IgD-negative memory B cell (primary cell): ENCODE measurements at regions not wholly inside any gene's neighbourhood (a gene's known extent, or its start where the extent isn't known, plus 50 kb on each side); places are given as distances from the start of the nearest gene placed in this dataset.

ENCODE experiments used
- H3K27ac Mint-ChIP-seq, 3 donors: one replicate each; pipeline ENCODE4 v1.8.0; 2020 to 2022; ENCODE audit warnings: mild to moderate bottlenecking in 3 of 3, mixed read lengths in 3 of 3, moderate library complexity in 1 of 3
- H3K27me3 Mint-ChIP-seq: one replicate; pipeline ENCODE4 v1.8.0; 2021; ENCODE audit warnings: mixed read lengths
- H3K36me3 Mint-ChIP-seq: one replicate; pipeline ENCODE4 v1.8.0; 2020; ENCODE audit warnings: mild to moderate bottlenecking, mixed read lengths
- H3K4me1 Mint-ChIP-seq, 3 donors: one replicate each; pipeline ENCODE4 v1.8.0; 2020 to 2022; ENCODE audit warnings: mixed read lengths in 3 of 3, mild to moderate bottlenecking in 1 of 3
- H3K4me3 Mint-ChIP-seq, 4 donors: one replicate each; pipeline ENCODE4 v1.8.0; 2020 to 2022; ENCODE audit warnings: mild to moderate bottlenecking in 4 of 4, mixed read lengths in 4 of 4, moderate library complexity in 3 of 4
- H3K9me3 Mint-ChIP-seq, 3 donors: one replicate each; pipeline ENCODE4 v1.8.0; 2020 to 2021; ENCODE audit warnings: mixed read lengths in 3 of 3, mild to moderate bottlenecking in 1 of 3

GRCh38 chr3:1775321-1775720 lies 323.3 kb upstream of the CNTN4 start:
- no peak overlapping the region for H3K4me3 Mint-ChIP-seq
- peaks cover 4 to 5% (median 5%) of the 10 kb centered on the region in 3 donors for H3K9me3 Mint-ChIP-seq
- H3K36me3 Mint-ChIP-seq, result no peaks in the 10 kb centered on the region
- no peaks in the 10 kb centered on the region for H3K27me3 Mint-ChIP-seq
- H3K27ac Mint-ChIP-seq, result no peak overlapping the region
- H3K4me1 Mint-ChIP-seq, result no peaks in the 10 kb centered on the region

DNA sequence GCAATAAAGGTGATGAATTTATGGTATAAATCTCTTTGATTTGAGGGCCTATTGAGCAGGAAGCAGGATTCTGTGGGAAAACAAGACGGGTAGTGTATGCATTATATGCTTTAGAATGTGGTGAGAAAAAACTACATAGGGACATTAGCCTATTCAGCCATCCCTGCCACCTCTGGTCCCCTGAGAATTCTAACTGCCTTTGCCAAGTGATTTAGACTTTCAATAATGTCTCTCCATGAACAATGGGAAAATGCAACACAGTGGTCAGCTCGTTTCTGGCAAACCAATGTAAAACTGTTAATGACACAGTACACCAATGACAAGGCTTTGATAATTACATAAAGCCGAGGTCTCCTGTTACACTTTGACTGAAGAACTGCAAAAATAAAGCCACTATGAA lies 314.7 kb upstream of the CNTN4 start:
- no peak overlapping the region for H3K4me3 Mint-ChIP-seq
- no peaks in the 10 kb centered on the region for H3K27me3 Mint-ChIP-seq
- H3K36me3 Mint-ChIP-seq, result no peaks in the 10 kb centered on the region
- peaks cover 0 to 2% (median 0%) of the 10 kb centered on the region in 3 donors for H3K9me3 Mint-ChIP-seq
- no peaks in the 10 kb centered on the region for H3K4me1 Mint-ChIP-seq
- H3K27ac Mint-ChIP-seq, result no peak overlapping the region

DNA sequence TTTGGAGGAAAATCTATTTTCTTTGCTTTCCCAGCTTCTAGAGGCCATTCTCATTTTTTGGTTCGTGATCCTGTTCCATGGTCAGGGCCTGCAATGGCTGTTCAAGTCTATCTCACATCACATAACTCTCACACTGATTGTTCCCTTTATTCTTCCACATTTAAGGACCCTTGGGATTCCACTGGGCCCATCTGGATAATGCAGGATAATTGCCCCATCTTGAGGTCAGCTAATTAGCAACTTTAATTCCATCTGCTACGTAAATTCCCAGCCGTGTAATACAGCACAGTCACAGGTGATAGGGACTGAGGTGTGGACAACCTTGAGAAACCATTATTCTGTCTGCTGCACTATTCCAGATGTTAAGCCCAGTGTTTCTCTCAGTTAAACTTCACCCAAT lies 311.6 kb upstream of the CNTN4 start:
- no peak overlapping the region for H3K27ac Mint-ChIP-seq
- no peaks in the 10 kb centered on the region for H3K4me1 Mint-ChIP-seq
- H3K27me3 Mint-ChIP-seq, result no peaks in the 10 kb centered on the region
- H3K9me3 Mint-ChIP-seq, result peaks cover 0 to 2% (median 0%) of the 10 kb centered on the region in 3 donors
- no peak overlapping the region for H3K4me3 Mint-ChIP-seq
- H3K36me3 Mint-ChIP-seq, result no peaks in the 10 kb centered on the region

GRCh38 chr3:1792466-1792865 lies 306.2 kb upstream of the CNTN4 start:
- Mint-ChIP-seq H3K27ac (no peak overlapping the region), H3K9me3 (peaks cover 0 to 2% (median 0%) of the 10 kb centered on the region in 3 donors), H3K36me3 (no peaks in the 10 kb centered on the region), H3K27me3 (no peaks in the 10 kb centered on the region), H3K4me1 (no peaks in the 10 kb centered on the region), H3K4me3 (no peak overlapping the region)

DNA sequence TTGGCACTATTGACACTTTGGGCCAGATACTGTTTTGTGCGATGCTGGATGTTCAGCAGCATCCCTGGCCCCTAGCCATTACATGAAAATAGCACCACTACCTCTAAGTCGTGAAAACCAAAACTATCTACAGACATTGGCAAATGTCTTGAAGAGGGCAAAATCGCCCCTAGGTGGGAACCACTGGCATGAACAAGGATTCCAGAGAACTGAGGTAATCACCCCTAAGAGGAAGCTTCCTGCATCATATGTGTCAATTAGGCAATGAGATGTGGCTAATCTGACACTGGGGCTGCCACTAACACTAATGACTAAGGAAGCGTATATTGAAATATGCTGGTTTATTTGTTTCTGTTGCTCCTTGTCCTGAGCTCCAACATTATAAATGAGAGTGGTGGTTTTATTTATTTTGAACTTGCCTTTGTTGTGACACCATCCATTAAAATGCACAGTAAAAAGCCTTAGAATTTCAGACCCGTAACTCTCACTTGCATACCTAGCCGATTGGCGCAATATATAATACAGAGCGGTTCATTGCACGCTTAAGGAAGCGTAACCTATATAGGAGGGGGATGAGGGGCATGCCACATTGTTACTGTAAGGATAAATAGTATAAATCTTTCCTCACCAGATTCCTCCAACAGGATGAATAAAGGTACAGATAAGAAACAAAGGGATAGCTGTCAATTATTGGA lies 299.8 kb upstream of the CNTN4 start:
- Mint-ChIP-seq H3K4me1 (no peaks in the 10 kb centered on the region), H3K27ac (no peak overlapping the region), H3K9me3 (peaks cover 2 to 5% (median 4%) of the 10 kb centered on the region in 3 donors), H3K4me3 (no peak overlapping the region), H3K27me3 (no peaks in the 10 kb centered on the region), H3K36me3 (peaks cover 1% of the 10 kb centered on the region)

DNA sequence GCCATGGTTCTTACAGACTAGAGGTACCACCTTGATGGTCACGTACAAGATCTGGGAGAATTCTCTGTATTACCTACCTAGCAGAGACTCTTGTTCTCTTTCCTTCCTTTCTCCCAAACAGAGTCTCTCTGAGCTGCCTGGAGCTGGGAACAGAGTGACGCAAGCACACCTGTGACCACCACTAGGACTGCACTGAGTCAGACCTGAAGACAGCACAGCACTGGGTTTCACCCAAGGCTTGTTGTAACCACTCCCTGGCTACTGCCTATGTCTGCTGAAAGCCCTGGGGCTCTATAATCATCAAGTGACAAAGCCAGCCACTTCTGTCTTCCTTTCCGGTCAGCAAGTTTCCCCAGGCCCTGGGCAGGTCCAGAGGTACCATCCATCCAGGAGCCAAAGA lies 293.3 kb upstream of the CNTN4 start:
- Mint-ChIP-seq H3K4me1 (peaks cover 0 to 1% (median 0%) of the 10 kb centered on the region in 3 donors), H3K27ac (no peak overlapping the region), H3K27me3 (no peaks in the 10 kb centered on the region), H3K9me3 (peaks cover 2 to 15% (median 11%) of the 10 kb centered on the region in 3 donors), H3K36me3 (peaks cover 1% of the 10 kb centered on the region), H3K4me3 (no peak overlapping the region)

GRCh38 chr3:1808590-1808989 lies 290.1 kb upstream of the CNTN4 start:
- Mint-ChIP-seq H3K4me3 (no peak overlapping the region), H3K27ac (no peak overlapping the region), H3K4me1 (peaks cover 0 to 1% (median 0%) of the 10 kb centered on the region in 3 donors), H3K36me3 (no peaks in the 10 kb centered on the region), H3K9me3 (peaks cover 0 to 11% (median 10%) of the 10 kb centered on the region in 3 donors), H3K27me3 (no peaks in the 10 kb centered on the region)

GRCh38 chr3:1823867-1824266 lies 274.8 kb upstream of the CNTN4 start:
- no peaks in the 10 kb centered on the region for H3K36me3 Mint-ChIP-seq
- H3K4me3 Mint-ChIP-seq, result no peak overlapping the region
- H3K27ac Mint-ChIP-seq, result no peak overlapping the region
- H3K27me3 Mint-ChIP-seq, result no peaks in the 10 kb centered on the region
- no peaks in the 10 kb centered on the region for H3K4me1 Mint-ChIP-seq
- peaks cover 2 to 9% (median 4%) of the 10 kb centered on the region in 3 donors for H3K9me3 Mint-ChIP-seq

DNA sequence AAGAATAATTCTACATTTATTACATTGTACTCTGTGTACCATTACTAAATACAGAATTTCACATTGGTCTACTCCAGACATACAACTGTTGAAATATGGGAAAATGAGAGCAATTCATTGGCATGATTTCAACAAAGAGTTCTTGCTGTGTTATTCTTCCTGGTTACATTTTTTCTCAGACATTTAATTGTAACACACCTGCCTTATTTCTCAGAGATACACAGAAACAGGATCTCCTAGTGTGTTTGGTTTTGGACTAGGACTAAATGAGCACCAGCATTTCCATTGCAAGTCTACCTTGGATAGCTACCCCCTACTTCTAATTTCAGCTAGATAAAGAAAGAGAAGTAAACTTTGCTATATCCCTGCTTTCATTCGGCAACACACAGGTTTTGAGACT lies 274.3 kb upstream of the CNTN4 start:
- no peak overlapping the region for H3K27ac Mint-ChIP-seq
- no peak overlapping the region for H3K4me3 Mint-ChIP-seq
- H3K9me3 Mint-ChIP-seq, result peaks cover 2 to 9% (median 4%) of the 10 kb centered on the region in 3 donors
- H3K4me1 Mint-ChIP-seq, result no peaks in the 10 kb centered on the region
- H3K36me3 Mint-ChIP-seq, result no peaks in the 10 kb centered on the region
- no peaks in the 10 kb centered on the region for H3K27me3 Mint-ChIP-seq

GRCh38 chr3:1828519-1828918 lies 270.1 kb upstream of the CNTN4 start:
- no peak overlapping the region for H3K27ac Mint-ChIP-seq
- H3K9me3 Mint-ChIP-seq, result peaks cover 2 to 12% (median 4%) of the 10 kb centered on the region in 3 donors
- H3K36me3 Mint-ChIP-seq, result no peaks in the 10 kb centered on the region
- no peaks in the 10 kb centered on the region for H3K4me1 Mint-ChIP-seq
- no peak overlapping the region for H3K4me3 Mint-ChIP-seq
- H3K27me3 Mint-ChIP-seq, result no peaks in the 10 kb centered on the region

DNA sequence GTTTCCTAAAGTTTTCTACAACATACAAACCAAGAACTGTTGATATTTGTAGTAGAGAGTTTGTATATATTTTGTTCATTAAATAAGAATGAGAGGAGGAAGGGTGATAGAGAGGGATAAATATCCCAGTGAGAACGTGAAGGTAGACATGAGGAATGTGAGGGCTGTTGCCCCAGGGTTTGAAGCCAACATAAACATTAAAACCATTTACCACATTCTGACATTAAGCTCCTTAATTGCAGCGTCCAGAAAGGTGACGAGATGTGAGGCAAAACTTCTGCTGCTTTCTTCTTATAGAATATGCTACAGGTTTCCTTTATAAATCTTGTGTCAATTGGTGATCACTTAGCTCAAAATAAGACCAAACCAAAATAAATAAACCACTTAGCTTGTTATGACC lies 267.8 kb upstream of the CNTN4 start:
- Mint-ChIP-seq H3K4me1 (no peaks in the 10 kb centered on the region), H3K4me3 (no peak overlapping the region), H3K27ac (no peak overlapping the region), H3K27me3 (no peaks in the 10 kb centered on the region), H3K9me3 (peaks cover 0 to 8% (median 0%) of the 10 kb centered on the region in 3 donors), H3K36me3 (no peaks in the 10 kb centered on the region)

DNA sequence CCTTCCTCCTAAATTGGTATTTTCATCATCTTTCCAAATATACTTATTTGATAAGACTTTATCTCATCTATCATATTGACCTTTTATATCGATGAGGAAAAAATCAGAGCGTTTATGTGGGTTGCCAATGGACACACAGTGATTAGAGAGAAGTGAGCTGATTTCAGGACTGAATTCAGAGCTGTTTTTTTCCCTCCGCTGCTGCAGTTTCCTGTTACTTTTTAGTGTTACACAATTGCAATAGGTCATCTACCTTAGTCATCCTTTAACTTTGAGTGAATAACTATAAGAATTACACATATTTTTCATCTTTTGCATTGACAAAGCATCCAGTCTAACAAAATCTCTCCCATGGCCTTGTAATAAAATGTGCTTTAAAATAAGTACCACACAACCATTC lies 266.3 kb upstream of the CNTN4 start:
- Mint-ChIP-seq H3K9me3 (peaks cover 0 to 4% (median 0%) of the 10 kb centered on the region in 3 donors), H3K27ac (no peak overlapping the region), H3K36me3 (no peaks in the 10 kb centered on the region), H3K27me3 (no peaks in the 10 kb centered on the region), H3K4me1 (no peaks in the 10 kb centered on the region), H3K4me3 (no peak overlapping the region)

DNA sequence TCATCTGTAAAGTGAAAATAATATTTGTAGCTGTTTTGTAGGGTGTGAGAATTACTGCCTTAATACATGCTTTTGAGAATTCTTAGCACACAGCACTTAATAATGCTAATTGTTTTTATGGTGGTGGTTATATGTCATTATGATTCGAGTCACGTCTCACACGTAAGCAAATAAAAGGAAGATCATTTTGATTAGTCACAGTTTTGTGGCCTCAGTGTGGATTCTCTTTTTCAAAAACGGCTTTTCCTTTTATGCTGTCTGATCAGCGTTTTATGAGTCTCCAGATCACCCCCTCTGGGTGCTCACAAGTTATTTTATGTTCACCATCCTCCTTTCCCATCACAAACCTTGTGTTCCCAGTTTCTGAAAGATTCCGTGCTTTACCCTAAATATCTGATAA lies 255.6 kb upstream of the CNTN4 start:
- H3K27me3 Mint-ChIP-seq, result no peaks in the 10 kb centered on the region
- no peak overlapping the region for H3K27ac Mint-ChIP-seq
- peaks cover 0 to 3% (median 3%) of the 10 kb centered on the region in 3 donors for H3K9me3 Mint-ChIP-seq
- no peaks in the 10 kb centered on the region for H3K36me3 Mint-ChIP-seq
- no peak overlapping the region for H3K4me3 Mint-ChIP-seq
- H3K4me1 Mint-ChIP-seq, result no peaks in the 10 kb centered on the region

GRCh38 chr3:1847571-1847970 lies 251.1 kb upstream of the CNTN4 start:
- H3K27me3 Mint-ChIP-seq, result no peaks in the 10 kb centered on the region
- H3K4me3 Mint-ChIP-seq, result no peak overlapping the region
- H3K36me3 Mint-ChIP-seq, result no peaks in the 10 kb centered on the region
- no peaks in the 10 kb centered on the region for H3K4me1 Mint-ChIP-seq
- peaks cover 0 to 6% (median 2%) of the 10 kb centered on the region in 3 donors for H3K9me3 Mint-ChIP-seq
- H3K27ac Mint-ChIP-seq, result no peak overlapping the region

GRCh38 chr3:1848935-1849334 lies 249.7 kb upstream of the CNTN4 start:
- Mint-ChIP-seq H3K4me3 (no peak overlapping the region), H3K27ac (no peak overlapping the region), H3K27me3 (no peaks in the 10 kb centered on the region), H3K9me3 (peaks cover 0 to 3% (median 2%) of the 10 kb centered on the region in 3 donors), H3K4me1 (no peaks in the 10 kb centered on the region), H3K36me3 (no peaks in the 10 kb centered on the region)

GRCh38 chr3:1852950-1853349 lies 245.7 kb upstream of the CNTN4 start:
- Mint-ChIP-seq H3K27me3 (no peaks in the 10 kb centered on the region), H3K36me3 (no peaks in the 10 kb centered on the region), H3K27ac (no peak overlapping the region), H3K9me3 (peaks cover 0 to 3% (median 2%) of the 10 kb centered on the region in 3 donors), H3K4me3 (no peak overlapping the region), H3K4me1 (no peaks in the 10 kb centered on the region)
